SK-N-SH (cell line): ENCODE measurements at regions not wholly inside any gene's neighbourhood (a gene's known extent, or its start where the extent isn't known, plus 50 kb on each side); places are given as distances from the start of the nearest gene placed in this dataset.

Source experiments
- CTCF ChIA-PET: fragments of 300-600, 350-600 bp; formaldehyde crosslinking; extraction: SDS; loops from one replicate; lab custom pipeline; 2021; lab: Yijun Ruan, JAX
- POLR2A ChIA-PET: fragments of 350-600 bp; sonication (Branson Sonifier 250); formaldehyde crosslinking; extraction: SDS; loops from one replicate; lab custom pipeline; 2020; ENCODE audit warnings: antibody characterized with exemption, inconsistent platforms; lab: Yijun Ruan, JAX
- DNase-seq: peaks from one replicate; pipeline ENCODE4 v3.0.0; 2012
- H2AFZ ChIP-seq: fragments of 200-600 bp; sonication (generic); 2 replicates; pipeline ENCODE4 v1.8.1; 2016; ENCODE audit warnings: antibody characterized with exemption, mild to moderate bottlenecking, low read depth
- H3F3A ChIP-seq: fragments of 200-600 bp; sonication (generic); replicated peaks from 2 replicates; pipeline ENCODE3; 2016; ENCODE audit warnings: antibody characterized with exemption, mild to moderate bottlenecking; ENCODE audit not compliant: insufficient read depth
- H3K27ac ChIP-seq, 2 experiments: fragments of 200-500 bp in 1 of 2; fragments of 200-600 bp in 1 of 2; sonication (Bioruptor generic) in 1 of 2; sonication (generic), shearing (Covaris generic) in 1 of 2; 2 replicates each; pipeline versions ENCODE4 v1.5.1 to v1.6.1; 2014 to 2016; ENCODE audit warnings: low read depth in 2 of 2, inconsistent platforms in 1 of 2, low read length in 1 of 2, mild to moderate bottlenecking in 1 of 2, mixed read lengths in 1 of 2
- H3K27me3 ChIP-seq: fragments of 200-600 bp; sonication (generic), shearing (Covaris generic); 2 replicates; pipeline ENCODE4 v1.6.1; 2016; ENCODE audit warnings: mixed run types; ENCODE audit not compliant: insufficient read depth
- H3K36me3 ChIP-seq, 2 experiments: fragments of 200-500 bp in 1 of 2; fragments of 200-600 bp in 1 of 2; sonication (Bioruptor generic) in 1 of 2; sonication (generic) in 1 of 2; replicated peaks in 1 of 2; 2 replicates each; pipeline versions ENCODE3 to v1.5.1; 2014 to 2016; ENCODE audit warnings: low read length in 1 of 2, mild to moderate bottlenecking in 1 of 2; ENCODE audit not compliant: insufficient read depth in 2 of 2, control insufficient read depth in 1 of 2
- H3K4me1 ChIP-seq, 2 experiments: fragments of 200-500 bp in 1 of 2; fragments of 200-600 bp in 1 of 2; sonication (Bioruptor generic) in 1 of 2; sonication (generic), shearing (Covaris generic) in 1 of 2; 2 replicates each; pipeline versions ENCODE4 v1.5.1 to v1.6.1; 2014 to 2016; ENCODE audit warnings: low read depth in 1 of 2, low read length in 1 of 2, mixed run types in 1 of 2; ENCODE audit not compliant: insufficient read depth in 2 of 2, control insufficient read depth in 1 of 2
- H3K4me2 ChIP-seq: fragments of 200-600 bp; sonication (generic), shearing (Covaris generic); 2 replicates; pipeline ENCODE4 v1.6.1; 2017; ENCODE audit warnings: mixed run types
- H3K4me3 ChIP-seq, 2 experiments: fragments of 200-500 bp in 1 of 2; fragments of 200-600 bp in 1 of 2; sonication (Bioruptor generic) in 1 of 2; sonication (generic), shearing (Covaris generic) in 1 of 2; 2 replicates each; pipeline versions ENCODE4 v1.5.1 to v1.8.1; 2014 to 2016; ENCODE audit warnings: low read depth in 2 of 2, inconsistent platforms in 1 of 2, low read length in 1 of 2, mild to moderate bottlenecking in 1 of 2, mixed read lengths in 1 of 2, moderate library complexity in 1 of 2
- H3K79me2 ChIP-seq: fragments of 200-600 bp; sonication (generic); 2 replicates; pipeline ENCODE4 v1.8.1; 2017; ENCODE audit warnings: mild to moderate bottlenecking; ENCODE audit not compliant: insufficient read depth
- H3K9ac ChIP-seq: fragments of 200-600 bp; sonication (generic); 2 replicates; pipeline ENCODE4 v1.6.1; 2017; ENCODE audit warnings: mixed run types
- H3K9me2 ChIP-seq: fragments of 200-600 bp; sonication (generic); 2 replicates; pipeline ENCODE4 v1.6.1; 2017; ENCODE audit warnings: mixed run types
- H3K9me3 ChIP-seq: fragments of 200-600 bp; sonication (generic); 2 replicates; pipeline ENCODE4 v1.6.1; 2017; ENCODE audit warnings: mixed run types, mild to moderate bottlenecking, moderate library complexity
- H4K20me1 ChIP-seq: fragments of 200-600 bp; sonication (generic); 2 replicates; pipeline ENCODE4 v1.6.1; 2017; ENCODE audit warnings: mild to moderate bottlenecking, mixed run types; ENCODE audit not compliant: insufficient read depth
- CTCF ChIP-seq: fragments of 200-600 bp; sonication (generic); IDR thresholded peaks from 2 replicates; pipeline ENCODE4 v1.6.1; 2017; ENCODE audit warnings: antibody characterized with exemption, mild to moderate bottlenecking, moderate library complexity
- EP300 ChIP-seq, 2 experiments: IDR thresholded peaks; 2 replicates each; pipeline versions ENCODE4 v1.4.0 to v1.6.1; 2012; ENCODE audit warnings: borderline replicate concordance in 1 of 2, low read depth in 1 of 2, low read length in 1 of 2
- FOSL2 ChIP-seq: IDR thresholded peaks from 2 replicates; pipeline ENCODE4 v1.4.0; 2012; ENCODE audit warnings: low read depth, mild to moderate bottlenecking, moderate library complexity, borderline replicate concordance
- GATA2 ChIP-seq: sonication (generic); formaldehyde crosslinking; IDR thresholded peaks from 2 replicates; pipeline ENCODE4 v1.5.0; 2020; ENCODE audit warnings: mild to moderate bottlenecking, missing genetic modification reagents
- IRF3 ChIP-seq: fragments of 150-350 bp; IDR thresholded peaks from 2 replicates; pipeline ENCODE4 v1.6.1; 2016; ENCODE audit warnings: mild to moderate bottlenecking, low read depth, low read length
- NRF1 ChIP-seq: IDR thresholded peaks from 2 replicates; pipeline ENCODE4 v1.6.1; 2012; ENCODE audit warnings: low read depth, mild to moderate bottlenecking, low read length
- PBX3 ChIP-seq: IDR thresholded peaks from 2 replicates; pipeline ENCODE4; 2012
- RAD21 ChIP-seq: IDR thresholded peaks from 2 replicates; pipeline ENCODE4 v1.6.1; 2012; ENCODE audit warnings: mild to moderate bottlenecking, low read length
- TCF12 ChIP-seq: IDR thresholded peaks from 2 replicates; pipeline ENCODE4 v1.4.0; 2012
- TEAD4 ChIP-seq: IDR thresholded peaks from 2 replicates; pipeline ENCODE4 v1.4.0; 2012; ENCODE audit warnings: mild to moderate bottlenecking, borderline replicate concordance; ENCODE audit not compliant: insufficient read depth
- USF1 ChIP-seq: IDR thresholded peaks from 2 replicates; pipeline ENCODE4 v1.4.0; 2012; ENCODE audit warnings: low read depth, borderline replicate concordance
- ZBTB33 ChIP-seq: IDR thresholded peaks from 2 replicates; pipeline ENCODE4 v1.4.0; 2012; ENCODE audit warnings: low read depth, borderline replicate concordance
- WGBS: methylation state at CpG from one replicate; pipeline ENCODE4 v1.1.6; 2017; ENCODE audit warnings: low lambda C conversion rate; 5-methylcytosine and 5-hydroxymethylcytosine counted together

- no peaks in the 10 kb centered on the region for H4K20me1 ChIP-seq
- no peaks in the 10 kb centered on the region for H3K27me3 ChIP-seq
- H3K4me2 ChIP-seq, result no peak overlapping the region
- no peaks in the 10 kb centered on the region; a peak in 1 of 4 replicates for H3K4me1 ChIP-seq
- no peaks in the 10 kb centered on the region for H3K79me2 ChIP-seq
- H3K9me2 ChIP-seq, result peaks cover 4% of the 10 kb centered on the region; the same call in 1 of the 2 replicates
- no peaks in the 10 kb centered on the region for H3K9me3 ChIP-seq
- H3F3A ChIP-seq, result no peaks in the 10 kb centered on the region
- H2AFZ ChIP-seq, result no peak overlapping the region
- 14% methylated on average over 1 of the region's 1 CpG for WGBS
- no peak overlapping the region for H3K9ac ChIP-seq
- no peak overlapping the region for H3K4me3 ChIP-seq
- POLR2A ChIA-PET, result interaction anchor here (0.6 kb wide), 1 partner anchor 19 kb away, joined by 3 read pairs; no protein-coding TSS in a partner anchor
- no peaks in the 10 kb centered on the region for H3K36me3 ChIP-seq
- TF ChIP-seq TCF12 (no peak), PBX3 (no peak), GATA2 (CRISPR knock-in tag) (no peak), FOSL2 (no peak), IRF3 (no peak), CTCF (no peak), RAD21 (no peak), TEAD4 (no peak), EP300 (IDR thresholded peaks at IDR 0.05; ENCODE audit: borderline replicate concordance in 1 of 2, low read depth in 1 of 2, low read length in 1 of 2) (no peak), USF1 (no peak), ZBTB33 (no peak), NRF1 (no peak)
- no peak overlapping the region for H3K27ac ChIP-seq
- CTCF ChIA-PET, result no interaction called here
- no peak for DNase-seq
Measured at GRCh38 chr7:114859477-114859876, 62.4 kb upstream of the MDFIC start.
